ENCODE measurements at regions not wholly inside any gene's neighbourhood (a gene's known extent, or its start where the extent isn't known, plus 50 kb on each side); places are given as distances from the start of the nearest gene placed in this dataset.

- no peak overlapping the region for H3K4me3 ChIP-seq (ENCODE audit: low read length)
- H3F3A ChIP-seq (ENCODE audit: control insufficient read depth, insufficient read depth), result no peaks in the 10 kb centered on the region
- no peak overlapping the region for H3K27ac ChIP-seq (ENCODE audit: low read depth, low read length)
- no peaks in the 10 kb centered on the region for H3K27me3 ChIP-seq (ENCODE audit: control insufficient read depth, low read length)
- no peaks in the 10 kb centered on the region for H3K79me2 ChIP-seq (ENCODE audit: control insufficient read depth, low read length)
- peaks cover 37% of the 10 kb centered on the region for H3K4me1 ChIP-seq (ENCODE audit: control insufficient read depth, low read length)
- H3K9me3 ChIP-seq (ENCODE audit: control insufficient read depth, insufficient read depth, low read length), result 0 out of 2 replicates have a peak, but pooled peaks cover 3% of the 10 kb centered on the region
- no peak overlapping the region for H3K4me2 ChIP-seq (ENCODE audit: low read length)
- H3K36me3 ChIP-seq (ENCODE audit: control insufficient read depth, low read length), result no peaks in the 10 kb centered on the region
- no peaks in the 10 kb centered on the region for H4K20me1 ChIP-seq (ENCODE audit: control insufficient read depth, insufficient read depth, low read depth, low read length)
- TF ChIP-seq EZH2phosphoT487 (IDR thresholded peaks at IDR 0.05; ENCODE audit: borderline replicate concordance, low read length) (no peak), CTCF (IDR thresholded peaks at IDR 0.05; ENCODE audit: low read depth, low read length, poor library complexity, severe bottlenecking) (no peak)
- H3K9me2 ChIP-seq (replicated peaks; ENCODE audit: control insufficient read depth, low read length), result no peaks in the 10 kb centered on the region
Observed at GRCh38 chr5:36363744-36364143, 62.0 kb upstream of the RANBP3L start.

- Histone ChIP-seq H3K4me3 (ENCODE audit: low read length) (no peak overlapping the region), H3K9me2 (replicated peaks; ENCODE audit: control insufficient read depth, low read length) (no peaks in the 10 kb centered on the region), H4K20me1 (ENCODE audit: control insufficient read depth, insufficient read depth, low read depth, low read length) (no peaks in the 10 kb centered on the region), H3K4me1 (ENCODE audit: control insufficient read depth, low read length) (peaks cover 31% of the 10 kb centered on the region), H3K79me2 (ENCODE audit: control insufficient read depth, low read length) (no peaks in the 10 kb centered on the region), H3K4me2 (ENCODE audit: low read length) (no peak overlapping the region), H3K9me3 (ENCODE audit: control insufficient read depth, insufficient read depth, low read length) (0 out of 2 replicates have a peak, but pooled peaks cover 3% of the 10 kb centered on the region), H3K36me3 (ENCODE audit: control insufficient read depth, low read length) (no peaks in the 10 kb centered on the region), H3K27ac (ENCODE audit: low read depth, low read length) (no peak overlapping the region), H3F3A (ENCODE audit: control insufficient read depth, insufficient read depth) (no peaks in the 10 kb centered on the region), H3K27me3 (ENCODE audit: control insufficient read depth, low read length) (no peaks in the 10 kb centered on the region)
- TF ChIP-seq EZH2phosphoT487 (IDR thresholded peaks at IDR 0.05; ENCODE audit: borderline replicate concordance, low read length) (no peak), CTCF (IDR thresholded peaks at IDR 0.05; ENCODE audit: low read depth, low read length, poor library complexity, severe bottlenecking) (no peak)
Observed at GRCh38 chr5:36364473-36364872, 62.8 kb upstream of the RANBP3L start.

GRCh38 chr5:36365896-36366295, 64.2 kb upstream of the RANBP3L start:
- H3K36me3 ChIP-seq (ENCODE audit: control insufficient read depth, low read length), result no peaks in the 10 kb centered on the region
- no peak for TF ChIP-seq CTCF (IDR thresholded peaks at IDR 0.05; ENCODE audit: low read depth, low read length, poor library complexity, severe bottlenecking)
- TF ChIP-seq EZH2phosphoT487 (IDR thresholded peaks at IDR 0.05; ENCODE audit: borderline replicate concordance, low read length), result no peak
- no peaks in the 10 kb centered on the region for H3K9me2 ChIP-seq (replicated peaks; ENCODE audit: control insufficient read depth, low read length)
- H3K4me3 ChIP-seq (ENCODE audit: low read length), result no peak overlapping the region
- no peaks in the 10 kb centered on the region for H3F3A ChIP-seq (ENCODE audit: control insufficient read depth, insufficient read depth)
- 0 out of 2 replicates have a peak, but pooled peaks cover 3% of the 10 kb centered on the region for H3K9me3 ChIP-seq (ENCODE audit: control insufficient read depth, insufficient read depth, low read length)
- peaks cover 17% of the 10 kb centered on the region for H3K4me1 ChIP-seq (ENCODE audit: control insufficient read depth, low read length)
- no peak overlapping the region for H3K27ac ChIP-seq (ENCODE audit: low read depth, low read length)
- H3K27me3 ChIP-seq (ENCODE audit: control insufficient read depth, low read length), result no peaks in the 10 kb centered on the region
- no peak overlapping the region for H3K4me2 ChIP-seq (ENCODE audit: low read length)
- H4K20me1 ChIP-seq (ENCODE audit: control insufficient read depth, insufficient read depth, low read depth, low read length), result no peaks in the 10 kb centered on the region
- no peaks in the 10 kb centered on the region for H3K79me2 ChIP-seq (ENCODE audit: control insufficient read depth, low read length)

All from DOHH2 (cell line).